ENCODE measurements at regions not wholly inside any gene's neighbourhood (a gene's known extent, or its start where the extent isn't known, plus 50 kb on each side); places are given as distances from the start of the nearest gene placed in this dataset.
A peak's percentile ranks its signal among the peaks of the same experiment; 100 is the strongest.

- DNase-seq (no peak), ATAC-seq (ENCODE audit: insufficient read depth, low FRiP score) (no peak)
- H3K4me1 ChIP-seq (ENCODE audit: control insufficient read depth in 5 of 5, insufficient read depth in 5 of 5, low read length in 5 of 5), result no peaks in the 10 kb centered on the region
- no peak overlapping the region for H3K9ac ChIP-seq (ENCODE audit: insufficient read depth in 1 of 2, low read length in 2 of 2)
- no peaks in the 10 kb centered on the region for H3K36me3 ChIP-seq (ENCODE audit: control insufficient read depth in 4 of 4, insufficient read depth in 4 of 4, low read length in 4 of 4)
- TF ChIP-seq CTCF (IDR thresholded peaks at IDR 0.05; ENCODE audit: control extremely low read depth, extremely low read depth), result no peak
- whole genome bisulfite sequencing, 2 donors, result 95 to 96% methylated on average over 5 of the region's 5 CpGs
- H3K27ac ChIP-seq (ENCODE audit: low read depth in 1 of 2, low read length in 1 of 2), result no peak overlapping the region
- no peak overlapping the region for H3K4me3 ChIP-seq
- no peaks in the 10 kb centered on the region for H3K9me3 ChIP-seq (ENCODE audit: control insufficient read depth in 4 of 4, insufficient read depth in 3 of 4, low read length in 3 of 4)
- no peaks in the 10 kb centered on the region for H3K27me3 ChIP-seq (ENCODE audit: control insufficient read depth in 3 of 3, insufficient read depth in 3 of 3, low read length in 2 of 3)
These were observed 197.6 kb upstream of the MEF2C start for GRCh38 chr5:89080467-89081116.

- ATAC-seq (ENCODE audit: insufficient read depth, low FRiP score), result no peak
- no peaks in the 10 kb centered on the region for H3K36me3 ChIP-seq (ENCODE audit: control insufficient read depth in 4 of 4, insufficient read depth in 4 of 4, low read length in 4 of 4)
- 34 to 56% methylated on average over 11 of the region's 11 CpGs for WGBS, 2 donors
- H3K27me3 ChIP-seq (ENCODE audit: control insufficient read depth in 3 of 3, insufficient read depth in 3 of 3, low read length in 2 of 3), result no peaks in the 10 kb centered on the region
- no peak overlapping the region for H3K4me3 ChIP-seq
- peaks cover 0 to 1% (median 0%) of the 10 kb centered on the region in 4 donors for H3K9me3 ChIP-seq (ENCODE audit: control insufficient read depth in 4 of 4, insufficient read depth in 3 of 4, low read length in 3 of 4)
- TF ChIP-seq CTCF (IDR thresholded peaks at IDR 0.05; ENCODE audit: control extremely low read depth, extremely low read depth), result no peak
- peaks cover 0 to 9% (median 0%) of the 10 kb centered on the region in 5 donors for H3K4me1 ChIP-seq (ENCODE audit: control insufficient read depth in 5 of 5, insufficient read depth in 5 of 5, low read length in 5 of 5)
- no peak overlapping the region for H3K27ac ChIP-seq (ENCODE audit: low read depth in 1 of 2, low read length in 1 of 2)
- peak in 2 of 3 donors; percentile 13 to 15 for DNase-seq
- H3K9ac ChIP-seq (ENCODE audit: insufficient read depth in 1 of 2, low read length in 2 of 2), result no peak overlapping the region
These were observed 190.1 kb upstream of the MEF2C start for GRCh38 chr5:89072842-89073672.

- WGBS, 2 donors, result 86 to 94% methylated on average over 1 of the region's 1 CpG
- H3K4me3 ChIP-seq, result no peak overlapping the region
These were observed 189.0 kb upstream of the MEF2C start for GRCh38 chr5:89071941-89072331.

More at GRCh38 chr5:89071941-89072331, 189.0 kb upstream of the MEF2C start:
- ATAC-seq (ENCODE audit: insufficient read depth, low FRiP score) (no peak), DNase-seq (no peak)
- TF ChIP-seq CTCF (IDR thresholded peaks at IDR 0.05; ENCODE audit: control extremely low read depth, extremely low read depth), result no peak
- H3K9ac ChIP-seq (ENCODE audit: insufficient read depth in 1 of 2, low read length in 2 of 2), result no peak overlapping the region
- peaks cover 0 to 9% (median 0%) of the 10 kb centered on the region in 5 donors for H3K4me1 ChIP-seq (ENCODE audit: control insufficient read depth in 5 of 5, insufficient read depth in 5 of 5, low read length in 5 of 5)
- no peaks in the 10 kb centered on the region for H3K36me3 ChIP-seq (ENCODE audit: control insufficient read depth in 4 of 4, insufficient read depth in 4 of 4, low read length in 4 of 4)
- H3K27ac ChIP-seq (ENCODE audit: low read depth in 1 of 2, low read length in 1 of 2), result no peak overlapping the region
- peaks cover 0 to 1% (median 0%) of the 10 kb centered on the region in 4 donors for H3K9me3 ChIP-seq (ENCODE audit: control insufficient read depth in 4 of 4, insufficient read depth in 3 of 4, low read length in 3 of 4)
- no peaks in the 10 kb centered on the region for H3K27me3 ChIP-seq (ENCODE audit: control insufficient read depth in 3 of 3, insufficient read depth in 3 of 3, low read length in 2 of 3)

Measured in lung (tissue), 11 donors.